HG03095 (cell line): ENCODE measurements at regions not wholly inside any gene's neighbourhood (a gene's known extent, or its start where the extent isn't known, plus 50 kb on each side); places are given as distances from the start of the nearest gene placed in this dataset.
"Not testable (repeated sequence)": the region's sequence is repeated elsewhere in the genome, so short reads cannot be mapped to it uniquely, and the experiment has no call there.

Experiments
- ATAC-seq: cut with Tn5 transposase; IDR thresholded peaks from one replicate; pipeline ENCODE4 v1.9.1; 2021; ENCODE audit warnings: moderate library complexity; ENCODE audit not compliant: unreplicated experiment

GRCh38 chr2:14903709-14904374, 271.3 kb downstream of the LRATD1 start:
- ATAC-seq: peak; percentile 99

GRCh38 chr2:14904378-14904777, 271.9 kb downstream of the LRATD1 start:
- ATAC-seq: not testable (repeated sequence)

- ATAC-seq: no peak
Measured at GRCh38 chr2:14905571-14905970, 273.1 kb downstream of the LRATD1 start.

GRCh38 chr2:14907014-14907612, 274.6 kb downstream of the LRATD1 start:
- no peak for ATAC-seq

- no peak for ATAC-seq
Measured at GRCh38 chr2:14909795-14910194, 277.3 kb downstream of the LRATD1 start.

GRCh38 chr2:14910654-14911053, 278.1 kb downstream of the LRATD1 start:
- no peak for ATAC-seq

- no peak for ATAC-seq
Measured at GRCh38 chr2:14915983-14916382, 283.5 kb downstream of the LRATD1 start.

- no peak for ATAC-seq
Measured at GRCh38 chr2:14923820-14924580, 291.5 kb downstream of the LRATD1 start.

- ATAC-seq: no peak
Measured at GRCh38 chr2:14925471-14925870, 293.0 kb downstream of the LRATD1 start.

GRCh38 chr2:14927021-14927564, 294.6 kb downstream of the LRATD1 start:
- no peak for ATAC-seq

- ATAC-seq: no peak
Measured at GRCh38 chr2:14928056-14928455, 295.5 kb downstream of the LRATD1 start.

GRCh38 chr2:14930441-14930840, 297.9 kb downstream of the LRATD1 start:
- no peak for ATAC-seq

- ATAC-seq: no peak
Measured at GRCh38 chr2:14932285-14932684, 299.8 kb downstream of the LRATD1 start.

- ATAC-seq: no peak
Measured at GRCh38 chr2:14933753-14934152, 301.2 kb downstream of the LRATD1 start.

GRCh38 chr2:14936426-14936825, 303.9 kb downstream of the LRATD1 start:
- no peak for ATAC-seq

- ATAC-seq: no peak
Measured at GRCh38 chr2:14937336-14937735, 304.8 kb downstream of the LRATD1 start.

- no peak for ATAC-seq
Measured at GRCh38 chr2:14941151-14941631, 308.7 kb downstream of the LRATD1 start.

- ATAC-seq: no peak
Measured at GRCh38 chr2:14942987-14943386, 310.5 kb downstream of the LRATD1 start.

GRCh38 chr2:14944562-14945346, 312.2 kb downstream of the LRATD1 start:
- ATAC-seq: no peak

GRCh38 chr2:14951569-14952285, 319.2 kb downstream of the LRATD1 start:
- no peak for ATAC-seq
